PC-3 (cell line): ENCODE measurements at regions not wholly inside any gene's neighbourhood (a gene's known extent, or its start where the extent isn't known, plus 50 kb on each side); places are given as distances from the start of the nearest gene placed in this dataset.
A peak's percentile ranks its signal among the peaks of the same experiment; 100 is the strongest.
"Not testable (repeated sequence)": the region's sequence is repeated elsewhere in the genome, so short reads cannot be mapped to it uniquely, and the experiment has no call there.

Experiments
- ATAC-seq: fragments of 200-7000 bp; cut with Tn5 transposase; 2 replicates; pipeline ENCODE4 v1.9.1; 2020; ENCODE audit warnings: mild to moderate bottlenecking, moderate library complexity
- BruUV-seq: library from RNA; stranded (reverse); fragments of 400-500 nt; replicated peaks from 2 replicates; lab custom pipeline; 2021; lab: Mats Ljungman, UMichigan
- CTCF ChIA-PET: fragments of 300-600 bp; sonication (Branson Sonifier 250); formaldehyde crosslinking; loops from one replicate; lab custom pipeline; 2022; ENCODE audit warnings: antibody characterized with exemption; lab: Charles Lee
- POLR2A ChIA-PET: fragments of 300-600 bp; sonication (Branson Sonifier 250); formaldehyde crosslinking; loops from one replicate; lab custom pipeline; 2022; ENCODE audit warnings: antibody characterized with exemption; ENCODE audit not compliant: unreplicated experiment; lab: Charles Lee
- DNase-seq: peaks from one replicate; pipeline ENCODE4 v3.0.0-alpha.2; 2015
- H2AFZ ChIP-seq: fragments of 300-600 bp; sonication (generic); 2 replicates; pipeline ENCODE4 v1.6.0; 2016; ENCODE audit warnings: antibody characterized with exemption, low read length
- H3F3A ChIP-seq: fragments of 300-600 bp; sonication (generic); one replicate; pipeline ENCODE4 v1.6.0; 2017; ENCODE audit warnings: antibody characterized with exemption, low read length, control low read depth, mild to moderate bottlenecking; ENCODE audit not compliant: unreplicated experiment
- H3K27ac ChIP-seq: fragments of 300-600 bp; sonication (generic); 2 replicates; pipeline ENCODE4 v1.5.1; 2016; ENCODE audit warnings: mild to moderate bottlenecking, low read length
- H3K27me3 ChIP-seq: fragments of 300-600 bp; sonication (generic); 2 replicates; pipeline ENCODE4 v1.6.1; 2016; ENCODE audit warnings: low read length, mixed read lengths
- H3K36me3 ChIP-seq: fragments of 300-600 bp; sonication (generic); 2 replicates; pipeline ENCODE4 v1.6.1; 2016; ENCODE audit warnings: low read depth, mixed run types, low read length, mixed read lengths
- H3K4me1 ChIP-seq: fragments of 300-600 bp; sonication (generic); 2 replicates; pipeline ENCODE4 v1.5.1; 2016; ENCODE audit warnings: low read length; ENCODE audit not compliant: insufficient read depth
- H3K4me2 ChIP-seq: fragments of 300-600 bp; sonication (generic); 2 replicates; pipeline ENCODE4 v1.6.0; 2016; ENCODE audit warnings: low read length
- H3K4me3 ChIP-seq: fragments of 300-600 bp; sonication (generic); 2 replicates; pipeline ENCODE4 v1.5.1; 2016; ENCODE audit warnings: mild to moderate bottlenecking, low read length, mixed read lengths
- H3K79me2 ChIP-seq: fragments of 300-600 bp; sonication (generic); 2 replicates; pipeline ENCODE4 v1.6.1; 2017; ENCODE audit warnings: low read length, mixed read lengths
- H3K9ac ChIP-seq: fragments of 300-600 bp; sonication (generic); 2 replicates; pipeline ENCODE4 v1.6.0; 2016; ENCODE audit warnings: mild to moderate bottlenecking, low read length
- H3K9me2 ChIP-seq: fragments of 300-600 bp; sonication (generic); replicated peaks from 2 replicates; pipeline ENCODE4 v1.6.1; 2016; ENCODE audit warnings: mixed run types, low read length, mixed read lengths
- H3K9me3 ChIP-seq: fragments of 300-600 bp; sonication (generic); 2 replicates; pipeline ENCODE4 v1.6.1; 2016; ENCODE audit warnings: low read length, mixed read lengths
- H4K20me1 ChIP-seq: fragments of 300-600 bp; sonication (generic); 2 replicates; pipeline ENCODE4 v1.6.1; 2016; ENCODE audit warnings: low read length, mixed read lengths
- EZH2 ChIP-seq: fragments of 300-600 bp; sonication (generic); IDR thresholded peaks from one replicate; pipeline ENCODE4 v1.6.1; 2017; ENCODE audit warnings: antibody characterized with exemption, mild to moderate bottlenecking, low read length; ENCODE audit not compliant: unreplicated experiment
- EZH2phosphoT487 ChIP-seq: fragments of 300-600 bp; sonication (generic); IDR thresholded peaks from 2 replicates; pipeline ENCODE4 v1.6.1; 2018; ENCODE audit warnings: mild to moderate bottlenecking, antibody characterized with exemption, low read length, borderline replicate concordance
- intact Hi-C: fragments of 100-400 bp; cut with micrococcal nuclease; formaldehyde crosslinking; loops from 2 replicates; pipeline ENCODE4 v1.9.0; 2023
- TF ChIP-seq, protein P1 (sequence below): fragments of 300-600 bp; sonication (generic); conservative IDR thresholded peaks from 2 replicates; pipeline ENCODE4 v1.5.1; 2017; ENCODE audit warnings: antibody characterized with exemption, low read depth, mild to moderate bottlenecking, low read length

DNA sequence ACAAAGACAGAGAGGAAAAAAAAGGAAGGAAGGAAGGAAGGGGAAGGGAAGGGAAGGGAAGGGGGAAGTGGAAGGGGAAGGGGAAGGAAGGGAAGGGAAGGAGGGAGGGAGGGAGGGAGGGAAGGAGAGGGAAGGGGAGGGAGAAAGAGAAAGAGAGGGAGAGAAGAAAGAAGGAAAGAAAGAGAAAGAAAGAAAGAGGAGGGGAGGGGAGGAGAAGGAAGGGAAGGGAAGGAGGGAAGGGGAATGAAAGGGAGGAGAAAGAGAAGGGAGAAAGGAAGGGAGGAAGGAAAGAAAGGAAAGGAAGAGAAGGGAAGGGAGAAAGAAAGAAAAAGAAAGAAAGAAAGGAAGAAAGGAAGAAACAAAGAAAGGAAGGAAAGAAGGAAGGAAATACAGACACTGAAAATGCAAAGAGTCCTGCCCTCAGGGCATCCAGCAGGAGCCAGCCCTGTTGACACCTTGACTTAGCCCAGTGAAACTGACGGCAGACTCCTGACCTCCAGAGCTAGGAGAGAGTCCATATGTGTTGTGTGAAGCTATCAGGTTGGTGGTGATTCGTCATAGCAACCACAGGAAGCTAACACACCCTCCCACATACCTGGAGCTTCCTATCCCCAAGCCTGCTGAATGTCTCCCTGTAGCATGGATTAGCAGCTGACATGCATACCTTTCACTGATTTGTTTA, 58.7 kb upstream of the SULF2 start:
- TF ChIP-seq, protein P1, sequence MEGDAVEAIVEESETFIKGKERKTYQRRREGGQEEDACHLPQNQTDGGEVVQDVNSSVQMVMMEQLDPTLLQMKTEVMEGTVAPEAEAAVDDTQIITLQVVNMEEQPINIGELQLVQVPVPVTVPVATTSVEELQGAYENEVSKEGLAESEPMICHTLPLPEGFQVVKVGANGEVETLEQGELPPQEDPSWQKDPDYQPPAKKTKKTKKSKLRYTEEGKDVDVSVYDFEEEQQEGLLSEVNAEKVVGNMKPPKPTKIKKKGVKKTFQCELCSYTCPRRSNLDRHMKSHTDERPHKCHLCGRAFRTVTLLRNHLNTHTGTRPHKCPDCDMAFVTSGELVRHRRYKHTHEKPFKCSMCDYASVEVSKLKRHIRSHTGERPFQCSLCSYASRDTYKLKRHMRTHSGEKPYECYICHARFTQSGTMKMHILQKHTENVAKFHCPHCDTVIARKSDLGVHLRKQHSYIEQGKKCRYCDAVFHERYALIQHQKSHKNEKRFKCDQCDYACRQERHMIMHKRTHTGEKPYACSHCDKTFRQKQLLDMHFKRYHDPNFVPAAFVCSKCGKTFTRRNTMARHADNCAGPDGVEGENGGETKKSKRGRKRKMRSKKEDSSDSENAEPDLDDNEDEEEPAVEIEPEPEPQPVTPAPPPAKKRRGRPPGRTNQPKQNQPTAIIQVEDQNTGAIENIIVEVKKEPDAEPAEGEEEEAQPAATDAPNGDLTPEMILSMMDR = no peak
- TF ChIP-seq EZH2phosphoT487 (no peak), EZH2 (no peak)
- Histone ChIP-seq H3K27ac (peak overlapping the region; percentile 79), H3K36me3 (no peaks in the 10 kb centered on the region), H2AFZ (no peak overlapping the region), H3K79me2 (no peaks in the 10 kb centered on the region), H3K9me3 (no peaks in the 10 kb centered on the region), H3F3A (no peaks in the 10 kb centered on the region), H3K4me1 (peaks cover 61% of the 10 kb centered on the region), H4K20me1 (no peaks in the 10 kb centered on the region), H3K9me2 (no peaks in the 10 kb centered on the region), H3K4me2 (peak overlapping the region; percentile 48), H3K27me3 (no peaks in the 10 kb centered on the region), H3K9ac (peak overlapping the region; percentile 33; the same call in 1 of the 2 replicates), H3K4me3 (no peak overlapping the region)
- BruUV-seq = no TSS peak
- ChIA-PET POLR2A (interaction anchor here (0.7 to 0.9 kb wide), 2 partner anchors 58 to 1079 kb away, joined by 3 to 5 read pairs; no protein-coding TSS in a partner anchor), CTCF (interaction anchor here (0.6 to 1.2 kb wide), 2 partner anchors 57 to 154 kb away, joined by 3 read pairs; no protein-coding TSS in a partner anchor)
- DNase-seq = peak; percentile 85
- intact Hi-C loops = loop anchor here (1.0 to 10.0 kb wide), 4 partner anchors 27 to 451 kb away; no protein-coding TSS in a partner anchor
- peak; percentile 52 for ATAC-seq

DNA sequence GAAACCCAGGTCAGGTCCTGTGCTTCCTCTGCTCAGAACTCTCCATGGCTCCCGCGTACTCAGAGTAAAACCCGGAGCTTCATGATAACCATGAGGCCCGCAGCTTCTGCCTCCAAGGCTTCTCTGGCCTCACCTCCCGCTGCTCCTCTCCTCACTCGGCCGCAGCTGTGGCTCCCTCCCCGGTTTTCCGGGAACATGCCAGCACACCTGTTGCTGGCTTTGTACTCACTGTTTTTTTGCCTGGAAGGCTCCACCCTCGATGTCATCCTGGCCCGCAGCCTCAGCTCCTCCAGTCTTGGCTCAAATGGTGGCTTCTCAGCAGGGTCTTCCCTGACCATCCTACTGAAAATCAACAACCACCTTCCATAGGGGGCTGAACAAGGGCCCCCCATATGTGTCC, 57.7 kb upstream of the SULF2 start:
- H3K9me2 ChIP-seq, H3K27me3 ChIP-seq, H4K20me1 ChIP-seq, BruUV-seq, DNase-seq, H2AFZ ChIP-seq, H3K36me3 ChIP-seq, H3K9me3 ChIP-seq, H3K4me3 ChIP-seq, H3K9ac ChIP-seq, ATAC-seq, H3F3A ChIP-seq, H3K79me2 ChIP-seq, CTCF ChIA-PET, POLR2A ChIA-PET: not testable (repeated sequence)
- peak overlapping the region; percentile 66 for H3K27ac ChIP-seq
- peak overlapping the region; percentile 5 for H3K4me2 ChIP-seq
- peaks cover 50% of the 10 kb centered on the region for H3K4me1 ChIP-seq
- intact Hi-C loops = loop anchor here (2.0 to 10.0 kb wide), 2 partner anchors 54 to 452 kb away; no protein-coding TSS in a partner anchor

DNA sequence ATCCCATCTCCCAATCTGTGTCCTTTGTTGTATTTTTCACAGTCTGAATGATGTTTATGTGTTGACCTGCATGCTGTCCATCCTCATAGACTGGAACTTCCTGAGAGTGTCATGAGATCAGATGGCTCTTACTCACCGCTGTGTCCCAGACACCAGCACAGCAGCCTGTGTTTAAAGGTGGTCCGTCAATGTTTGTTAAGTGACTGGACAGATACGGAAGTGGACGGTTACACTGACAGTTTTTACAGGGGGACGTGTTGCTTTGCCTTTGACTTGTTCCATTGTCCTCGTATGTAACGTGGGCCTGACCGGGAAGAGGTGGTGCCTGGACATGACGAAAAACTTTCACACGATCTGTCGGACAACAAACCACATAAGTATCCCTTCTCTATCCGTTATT, 56.7 kb upstream of the SULF2 start:
- H3K27me3 ChIP-seq, H4K20me1 ChIP-seq, POLR2A ChIA-PET, BruUV-seq, H3K36me3 ChIP-seq, H3K9me2 ChIP-seq, H2AFZ ChIP-seq, H3K4me3 ChIP-seq, CTCF ChIA-PET, H3K9me3 ChIP-seq, H3F3A ChIP-seq, H3K79me2 ChIP-seq: not testable (repeated sequence)
- Histone ChIP-seq H3K27ac (peak overlapping the region; percentile 66), H3K4me1 (peaks cover 47% of the 10 kb centered on the region), H3K4me2 (peak overlapping the region; percentile 29), H3K9ac (peak overlapping the region; percentile 29; the same call in 1 of the 2 replicates)
- intact Hi-C loops = loop anchor here (2.0 to 10.0 kb wide), 2 partner anchors 53 to 453 kb away; no protein-coding TSS in a partner anchor
- ATAC-seq = peak; percentile 74
- peak; percentile 77 for DNase-seq

DNA sequence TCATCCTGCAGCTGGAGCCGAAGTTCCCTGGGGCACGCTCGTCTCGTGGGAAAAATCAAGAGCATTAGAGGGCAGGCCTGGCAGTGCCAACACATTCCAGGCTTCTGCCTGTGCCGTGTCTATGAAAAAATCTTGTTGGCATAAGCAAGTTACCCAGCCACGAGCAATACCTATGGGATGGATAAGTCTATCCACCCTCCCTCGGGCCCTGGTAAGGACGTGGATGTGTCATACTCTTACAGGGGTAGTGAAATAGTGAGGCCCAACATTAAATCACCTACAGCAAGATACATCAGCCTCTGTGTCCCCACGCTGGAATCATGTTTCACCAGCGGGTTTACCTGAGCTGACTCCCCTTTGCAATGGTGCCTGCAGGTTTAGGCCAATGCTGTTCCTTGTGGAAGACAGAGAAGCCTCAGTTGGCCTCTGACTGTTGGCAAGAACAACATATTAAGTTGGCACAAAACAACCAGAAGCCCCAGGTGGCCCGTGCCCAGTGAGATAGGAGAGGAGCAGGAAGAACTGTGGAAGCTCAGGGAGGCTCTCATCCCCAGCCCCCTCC, 51.1 kb upstream of the SULF2 start:
- H3K9me2 ChIP-seq, H3K4me1 ChIP-seq, H3K9ac ChIP-seq, H3K4me2 ChIP-seq, H3K27ac ChIP-seq, H3K79me2 ChIP-seq, H3K36me3 ChIP-seq, BruUV-seq, H3F3A ChIP-seq, H4K20me1 ChIP-seq, H3K27me3 ChIP-seq, CTCF ChIA-PET, H2AFZ ChIP-seq, H3K9me3 ChIP-seq, H3K4me3 ChIP-seq, intact Hi-C loops, POLR2A ChIA-PET, DNase-seq: not testable (repeated sequence)
- ATAC-seq = peak; percentile 49
